HepG2 (cell line): ENCODE measurements at regions not wholly inside any gene's neighbourhood (a gene's known extent, or its start where the extent isn't known, plus 50 kb on each side); places are given as distances from the start of the nearest gene placed in this dataset.

ENCODE experiments used
- STAT6 ChIP-seq: sonication (generic); formaldehyde crosslinking; IDR thresholded peaks from 2 replicates; pipeline ENCODE4 v1.4.0; 2020; ENCODE audit warnings: missing genetic modification reagents, mild to moderate bottlenecking, borderline replicate concordance
- ZNF570 ChIP-seq: sonication (generic); formaldehyde crosslinking; IDR thresholded peaks from 2 replicates; pipeline ENCODE4 v1.4.0; 2020; ENCODE audit warnings: mild to moderate bottlenecking, missing genetic modification reagents, borderline replicate concordance

- TF ChIP-seq STAT6 (CRISPR knock-in tag) (no peak), ZNF570 (CRISPR knock-in tag) (no peak)
- TF ChIP-seq, all 625 proteins: peak for 0
Observed at GRCh38 chr3:137958636-137959035, 51.3 kb upstream of the CLDN18 start (continued).
